Neutrophil (primary cell): ENCODE measurements at regions not wholly inside any gene's neighbourhood (a gene's known extent, or its start where the extent isn't known, plus 50 kb on each side); places are given as distances from the start of the nearest gene placed in this dataset.

ENCODE experiments used
- H3K27ac ChIP-seq: fragments of 200-600 bp; sonication (generic); 2 replicates; pipeline ENCODE4 v1.5.1; 2016; ENCODE audit warnings: mild to moderate bottlenecking, moderate library complexity
- H3K27me3 ChIP-seq: fragments of 200-600 bp; sonication (generic); 2 replicates; pipeline ENCODE4 v1.6.0; 2016; ENCODE audit warnings: mild to moderate bottlenecking
- H3K36me3 ChIP-seq: fragments of 200-600 bp; sonication (generic); 2 replicates; pipeline ENCODE4 v1.5.1; 2017
- H3K4me1 ChIP-seq, 2 experiments: fragments of 200-600 bp in 1 of 2; sonication (generic) in 1 of 2; 1 replicate in 1 of 2; 2 replicates in 1 of 2; pipeline versions ENCODE4 v1.5.1 to v1.6.1; 2013 to 2016; ENCODE audit warnings: low read depth in 1 of 2, low read length in 1 of 2, mild to moderate bottlenecking in 1 of 2, moderate library complexity in 1 of 2; ENCODE audit not compliant: control insufficient read depth in 1 of 2, insufficient read depth in 1 of 2
- H3K4me3 ChIP-seq, 2 experiments: fragments of 200-600 bp in 1 of 2; sonication (generic) in 1 of 2; 1 replicate in 1 of 2; 2 replicates in 1 of 2; pipeline ENCODE4 v1.5.1; 2013 to 2016; ENCODE audit warnings: low read depth in 1 of 2, low read length in 1 of 2, mild to moderate bottlenecking in 1 of 2, moderate library complexity in 1 of 2
- H3K9me3 ChIP-seq: fragments of 200-600 bp; sonication (generic); 2 replicates; pipeline ENCODE4 v1.5.1; 2016
- CTCF ChIP-seq: fragments of 200-600 bp; sonication (generic); IDR thresholded peaks from 2 replicates; pipeline ENCODE4 v1.5.1; 2016; ENCODE audit warnings: antibody characterized with exemption

GRCh38 chr2:82986899-82987298, 1472.2 kb downstream of the SUCLG1 start:
- no peak for TF ChIP-seq CTCF
- no peaks in the 10 kb centered on the region for H3K9me3 ChIP-seq
- H3K27ac ChIP-seq = no peak overlapping the region
- H3K4me3 ChIP-seq = no peak overlapping the region
- no peaks in the 10 kb centered on the region for H3K4me1 ChIP-seq
- no peaks in the 10 kb centered on the region for H3K36me3 ChIP-seq
- no peaks in the 10 kb centered on the region for H3K27me3 ChIP-seq

- Histone ChIP-seq H3K27me3 (no peaks in the 10 kb centered on the region), H3K27ac (no peak overlapping the region), H3K4me3 (no peak overlapping the region), H3K36me3 (no peaks in the 10 kb centered on the region), H3K9me3 (no peaks in the 10 kb centered on the region), H3K4me1 (no peaks in the 10 kb centered on the region)
- TF ChIP-seq CTCF = no peak
Observed at GRCh38 chr2:82985572-82986197, 1473.4 kb downstream of the SUCLG1 start.

GRCh38 chr2:82968358-82968757, 1490.7 kb downstream of the SUCLG1 start:
- TF ChIP-seq CTCF = no peak
- Histone ChIP-seq H3K27ac (no peak overlapping the region), H3K9me3 (no peaks in the 10 kb centered on the region), H3K4me1 (no peaks in the 10 kb centered on the region), H3K4me3 (no peak overlapping the region), H3K27me3 (no peaks in the 10 kb centered on the region), H3K36me3 (no peaks in the 10 kb centered on the region)

GRCh38 chr2:82964341-82964740, 1494.7 kb downstream of the SUCLG1 start:
- no peak for TF ChIP-seq CTCF
- no peaks in the 10 kb centered on the region for H3K36me3 ChIP-seq

GRCh38 chr2:82959727-82960126, 1499.4 kb downstream of the SUCLG1 start:
- TF ChIP-seq CTCF = no peak
- H3K4me1 ChIP-seq = no peaks in the 10 kb centered on the region
- H3K27me3 ChIP-seq = no peaks in the 10 kb centered on the region
- H3K9me3 ChIP-seq = no peaks in the 10 kb centered on the region
- H3K27ac ChIP-seq = no peak overlapping the region
- H3K4me3 ChIP-seq = no peak overlapping the region
- no peaks in the 10 kb centered on the region for H3K36me3 ChIP-seq

More at GRCh38 chr2:82964341-82964740, 1494.7 kb downstream of the SUCLG1 start:
- H3K27me3 ChIP-seq = no peaks in the 10 kb centered on the region
- H3K9me3 ChIP-seq = no peaks in the 10 kb centered on the region
- H3K4me3 ChIP-seq = no peak overlapping the region
- H3K4me1 ChIP-seq = no peaks in the 10 kb centered on the region
- H3K27ac ChIP-seq = no peak overlapping the region

GRCh38 chr2:82954868-82955267, 1504.2 kb downstream of the SUCLG1 start:
- Histone ChIP-seq H3K27ac (no peak overlapping the region), H3K4me1 (no peaks in the 10 kb centered on the region), H3K4me3 (no peak overlapping the region), H3K27me3 (no peaks in the 10 kb centered on the region), H3K36me3 (no peaks in the 10 kb centered on the region), H3K9me3 (no peaks in the 10 kb centered on the region)
- TF ChIP-seq CTCF = no peak
